Fibroblast of lung (primary cell): ENCODE measurements at regions not wholly inside any gene's neighbourhood (a gene's known extent, or its start where the extent isn't known, plus 50 kb on each side); places are given as distances from the start of the nearest gene placed in this dataset.

Source experiments
- DNase-seq, 2 donors: peaks; one replicate each; pipeline versions ENCODE4 v3.0.0 to v3.0.0-alpha.2; 2010; ENCODE audit warnings: low read depth in 2 of 2
- H2AFZ ChIP-seq: 2 replicates; pipeline ENCODE4 v1.5.1; 2012; ENCODE audit warnings: low read length, control low read depth, inconsistent platforms
- H3K27ac ChIP-seq: 2 replicates; pipeline ENCODE4 v1.5.1; 2011; ENCODE audit warnings: low read length, control low read depth; ENCODE audit not compliant: insufficient read depth
- H3K27me3 ChIP-seq: 2 replicates; pipeline ENCODE4 v1.5.1; 2011; ENCODE audit warnings: mild to moderate bottlenecking, low read length; ENCODE audit not compliant: control insufficient read depth, insufficient read depth
- H3K36me3 ChIP-seq: 2 replicates; pipeline ENCODE4 v1.5.1; 2011; ENCODE audit warnings: low read length; ENCODE audit not compliant: control insufficient read depth, insufficient read depth
- H3K4me1 ChIP-seq: 2 replicates; pipeline ENCODE4 v1.5.1; 2011; ENCODE audit warnings: low read length; ENCODE audit not compliant: control insufficient read depth, insufficient read depth; ENCODE audit errors: extremely low read depth
- H3K4me2 ChIP-seq: 2 replicates; pipeline ENCODE4 v1.5.1; 2011; ENCODE audit warnings: low read length, control low read depth; ENCODE audit not compliant: insufficient read depth; ENCODE audit errors: extremely low read depth
- H3K4me3 ChIP-seq, 4 experiments: fragments of 200-600 bp in 1 of 4; sonication (generic) in 1 of 4; replicated peaks in 1 of 4; 2 replicates each; pipeline ENCODE4 v1.5.1; 2011 to 2016; ENCODE audit warnings: low read length in 4 of 4, low read depth in 3 of 4, mild to moderate bottlenecking in 3 of 4, control low read depth in 2 of 4, inconsistent platforms in 1 of 4, mixed read lengths in 1 of 4; ENCODE audit not compliant: insufficient read depth in 1 of 4; ENCODE audit errors: control extremely low read depth in 1 of 4
- H3K79me2 ChIP-seq: 2 replicates; pipeline ENCODE4 v1.5.1; 2012; ENCODE audit warnings: mild to moderate bottlenecking, low read length, inconsistent platforms; ENCODE audit not compliant: control insufficient read depth, insufficient read depth
- H3K9ac ChIP-seq: 2 replicates; pipeline ENCODE4 v1.5.1; 2011; ENCODE audit warnings: mild to moderate bottlenecking, low read length, control low read depth; ENCODE audit not compliant: insufficient read depth
- H3K9me3 ChIP-seq: 2 replicates; pipeline ENCODE4 v1.5.1; 2012; ENCODE audit warnings: low read depth, low read length; ENCODE audit not compliant: control insufficient read depth, insufficient read depth
- H4K20me1 ChIP-seq: 2 replicates; pipeline ENCODE4 v1.5.1; 2011; ENCODE audit warnings: low read length; ENCODE audit not compliant: control insufficient read depth, insufficient read depth; ENCODE audit errors: extremely low read depth
- CTCF ChIP-seq, 2 donors: IDR thresholded peaks in 1 of 2; conservative IDR thresholded peaks in 1 of 2; 1 replicate in 1 of 2; 2 replicates in 1 of 2; pipeline ENCODE4 v1.5.1; 2011 to 2012; ENCODE audit warnings: low read length in 2 of 2, control low read depth in 1 of 2, inconsistent platforms in 1 of 2, low read depth in 1 of 2, mild to moderate bottlenecking in 1 of 2
- EZH2 ChIP-seq: IDR thresholded peaks from 2 replicates; pipeline ENCODE4 v1.5.1; 2012; ENCODE audit warnings: low read length, control low read depth, mild to moderate bottlenecking; ENCODE audit errors: missing control alignments

DNA sequence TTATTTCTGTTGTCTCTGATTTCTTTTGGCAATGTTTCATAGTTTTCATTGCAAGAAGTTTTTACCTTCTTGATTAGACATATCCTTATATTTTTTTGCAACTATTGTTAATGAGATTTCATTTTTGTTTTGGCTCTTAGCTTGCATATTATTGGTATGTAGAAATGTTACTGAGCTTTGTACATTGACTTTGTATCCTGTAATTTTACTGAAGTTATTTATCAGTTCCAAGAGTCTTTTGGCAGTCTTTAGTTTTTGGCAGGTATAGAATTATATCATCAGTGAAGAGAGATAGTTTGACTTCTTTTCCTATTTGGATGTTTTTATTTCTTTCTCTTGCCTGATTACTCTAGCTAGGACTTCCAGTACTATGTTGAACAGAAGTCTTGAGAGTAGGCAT, 375.7 kb downstream of the TDRD3 start:
- no peak overlapping the region for H3K27ac ChIP-seq
- no peak overlapping the region for H2AFZ ChIP-seq
- no peaks in the 10 kb centered on the region for H3K79me2 ChIP-seq
- no peak overlapping the region for H3K4me3 ChIP-seq
- no peak overlapping the region for H3K9ac ChIP-seq
- H3K36me3 ChIP-seq = no peaks in the 10 kb centered on the region
- no peaks in the 10 kb centered on the region for H3K27me3 ChIP-seq
- H3K9me3 ChIP-seq = no peaks in the 10 kb centered on the region
- no peak for DNase-seq
- H4K20me1 ChIP-seq = no peaks in the 10 kb centered on the region
- H3K4me1 ChIP-seq = no peaks in the 10 kb centered on the region
- no peak overlapping the region for H3K4me2 ChIP-seq
- TF ChIP-seq EZH2 = no peak
- no peak for TF ChIP-seq CTCF (conservative IDR thresholded peaks at IDR 0.05 in 1 of 2, IDR thresholded peaks at IDR 0.05 in 1 of 2; ENCODE audit: low read depth in 1 of 2, low read length in 2 of 2)

GRCh38 chr13:60765700-60766411, 368.8 kb downstream of the TDRD3 start:
- Histone ChIP-seq H3K36me3 (no peaks in the 10 kb centered on the region), H3K4me1 (no peaks in the 10 kb centered on the region), H3K79me2 (no peaks in the 10 kb centered on the region), H3K9me3 (no peaks in the 10 kb centered on the region), H3K27me3 (no peaks in the 10 kb centered on the region), H3K4me3 (no peak overlapping the region), H3K9ac (no peak overlapping the region), H3K4me2 (no peak overlapping the region), H3K27ac (no peak overlapping the region), H2AFZ (no peak overlapping the region), H4K20me1 (no peaks in the 10 kb centered on the region)
- DNase-seq = peak in 1 of 2 donors; percentile 85
- no peak for TF ChIP-seq EZH2
- TF ChIP-seq CTCF (conservative IDR thresholded peaks at IDR 0.05 in 1 of 2, IDR thresholded peaks at IDR 0.05 in 1 of 2; ENCODE audit: low read depth in 1 of 2, low read length in 2 of 2) = no peak

GRCh38 chr13:60759499-60759898, 362.5 kb downstream of the TDRD3 start:
- TF ChIP-seq CTCF (conservative IDR thresholded peaks at IDR 0.05 in 1 of 2, IDR thresholded peaks at IDR 0.05 in 1 of 2; ENCODE audit: low read depth in 1 of 2, low read length in 2 of 2) (no peak), EZH2 (no peak)

More at GRCh38 chr13:60759499-60759898, 362.5 kb downstream of the TDRD3 start:
- H3K79me2 ChIP-seq = no peaks in the 10 kb centered on the region
- H3K4me3 ChIP-seq = no peak overlapping the region
- no peak overlapping the region for H3K27ac ChIP-seq
- no peaks in the 10 kb centered on the region for H4K20me1 ChIP-seq
- no peaks in the 10 kb centered on the region for H3K27me3 ChIP-seq
- H2AFZ ChIP-seq = no peak overlapping the region
- DNase-seq = peak in 1 of 2 donors; percentile 44
- H3K4me1 ChIP-seq = no peaks in the 10 kb centered on the region
- H3K9me3 ChIP-seq = no peaks in the 10 kb centered on the region
- H3K9ac ChIP-seq = no peak overlapping the region
- H3K36me3 ChIP-seq = no peaks in the 10 kb centered on the region
- H3K4me2 ChIP-seq = no peak overlapping the region
